Mesenchymal stem cell (in vitro differentiated cells and primary cell): ENCODE measurements at regions not wholly inside any gene's neighbourhood (a gene's known extent, or its start where the extent isn't known, plus 50 kb on each side); places are given as distances from the start of the nearest gene placed in this dataset.

Source experiments
- DNase-seq: peaks from one replicate; pipeline ENCODE4 v3.0.0-alpha.2; 2013
- H2AFZ ChIP-seq: one replicate; pipeline ENCODE4 v1.6.1; 2013; ENCODE audit warnings: low read depth, mild to moderate bottlenecking, control low read depth, inconsistent platforms, low read length, moderate library complexity
- H2AK5ac ChIP-seq: 2 replicates; pipeline ENCODE4 v1.6.1; 2013; ENCODE audit warnings: low read length, moderate library complexity, mild to moderate bottlenecking, inconsistent platforms; ENCODE audit not compliant: severe bottlenecking
- H2BK120ac ChIP-seq: one replicate; pipeline ENCODE4 v1.6.1; 2013; ENCODE audit warnings: low read depth, mild to moderate bottlenecking, inconsistent platforms, low read length, moderate library complexity
- H2BK12ac ChIP-seq, 2 experiments: one replicate each; pipeline ENCODE4 v1.6.1; 2013; ENCODE audit warnings: inconsistent platforms in 2 of 2, low read length in 2 of 2, mild to moderate bottlenecking in 2 of 2, moderate library complexity in 2 of 2, control low read depth in 1 of 2
- H2BK15ac ChIP-seq: one replicate; pipeline ENCODE4 v1.6.1; 2013; ENCODE audit warnings: mild to moderate bottlenecking, low read depth, inconsistent platforms; ENCODE audit not compliant: poor library complexity, severe bottlenecking
- H2BK5ac ChIP-seq: 2 replicates; pipeline ENCODE4 v1.6.1; 2013; ENCODE audit warnings: low read depth, mild to moderate bottlenecking, low read length, control low read depth, inconsistent platforms; ENCODE audit not compliant: poor library complexity, severe bottlenecking
- H3K14ac ChIP-seq, 2 experiments: one replicate each; pipeline ENCODE4 v1.6.1; 2013; ENCODE audit warnings: inconsistent platforms in 2 of 2, low read length in 2 of 2, control low read depth in 1 of 2, mild to moderate bottlenecking in 1 of 2, moderate library complexity in 1 of 2
- H3K18ac ChIP-seq, 2 experiments: one replicate each; pipeline ENCODE4 v1.6.1; 2013; ENCODE audit warnings: inconsistent platforms in 2 of 2, low read length in 2 of 2, control low read depth in 1 of 2, low read depth in 1 of 2, mild to moderate bottlenecking in 1 of 2
- H3K23ac ChIP-seq, 2 experiments: one replicate each; pipeline ENCODE4 v1.6.1; 2013; ENCODE audit warnings: inconsistent platforms in 2 of 2, low read length in 2 of 2, mild to moderate bottlenecking in 2 of 2, moderate library complexity in 2 of 2, control low read depth in 1 of 2
- H3K27ac ChIP-seq: 2 replicates; pipeline ENCODE4 v1.5.1; 2013; ENCODE audit warnings: mild to moderate bottlenecking, moderate library complexity, low read length, control low read depth, inconsistent platforms; ENCODE audit not compliant: poor library complexity, severe bottlenecking
- H3K27me3 ChIP-seq, 2 experiments: 2 replicates each; pipeline versions ENCODE4 v1.6.1 to v1.7.0; 2013; ENCODE audit warnings: low read length in 2 of 2, mild to moderate bottlenecking in 2 of 2, moderate library complexity in 2 of 2, control low read depth in 1 of 2, inconsistent platforms in 1 of 2; ENCODE audit not compliant: control insufficient read depth in 1 of 2, insufficient read depth in 1 of 2
- H3K36me3 ChIP-seq, 2 experiments: 2 replicates each; pipeline versions ENCODE4 v1.6.1 to v1.7.0; 2013; ENCODE audit warnings: low read length in 2 of 2, control low read depth in 1 of 2, inconsistent platforms in 1 of 2, low read depth in 1 of 2, mild to moderate bottlenecking in 1 of 2; ENCODE audit not compliant: insufficient read depth in 2 of 2, control insufficient read depth in 1 of 2
- H3K4ac ChIP-seq, 2 experiments: one replicate each; pipeline ENCODE4 v1.6.1; 2013; ENCODE audit warnings: inconsistent platforms in 2 of 2, low read length in 2 of 2, mild to moderate bottlenecking in 2 of 2, moderate library complexity in 2 of 2, control low read depth in 1 of 2, low read depth in 1 of 2
- H3K4me1 ChIP-seq: 2 replicates; pipeline ENCODE4 v1.6.1; 2013; ENCODE audit warnings: low read depth, low read length, control low read depth; ENCODE audit not compliant: control insufficient read depth, insufficient read depth
- H3K4me2 ChIP-seq: 2 replicates; pipeline ENCODE4 v1.6.1; 2013; ENCODE audit warnings: low read length, mild to moderate bottlenecking, inconsistent platforms; ENCODE audit not compliant: poor library complexity, severe bottlenecking
- H3K4me3 ChIP-seq, 2 experiments: 2 replicates each; pipeline versions ENCODE4 v1.5.1 to v1.7.0; 2013; ENCODE audit warnings: low read length in 2 of 2, mild to moderate bottlenecking in 2 of 2, control low read depth in 1 of 2, low read depth in 1 of 2; ENCODE audit not compliant: insufficient read depth in 1 of 2
- H3K79me1 ChIP-seq: replicated peaks from 2 replicates; pipeline ENCODE4 v1.6.1; 2013; ENCODE audit warnings: mild to moderate bottlenecking, control low read depth, low read length, inconsistent platforms; ENCODE audit not compliant: poor library complexity, severe bottlenecking
- H3K9ac ChIP-seq: 2 replicates; pipeline ENCODE4 v1.7.0; 2013; ENCODE audit warnings: mild to moderate bottlenecking, low read length, moderate library complexity
- H3K9me3 ChIP-seq: 2 replicates; pipeline ENCODE4 v1.7.0; 2013; ENCODE audit warnings: mild to moderate bottlenecking, low read length; ENCODE audit not compliant: control insufficient read depth
- H4K8ac ChIP-seq: one replicate; pipeline ENCODE4 v1.6.1; 2013; ENCODE audit warnings: inconsistent platforms, mild to moderate bottlenecking, low read length, moderate library complexity
- H4K91ac ChIP-seq: one replicate; pipeline ENCODE4 v1.6.1; 2013; ENCODE audit warnings: mild to moderate bottlenecking, low read length, inconsistent platforms
- WGBS: methylation state at CpG from one replicate; pipeline ENCODE4 v1.1.7; 2013; ENCODE audit warnings: mixed read lengths; 5-methylcytosine and 5-hydroxymethylcytosine counted together

DNA sequence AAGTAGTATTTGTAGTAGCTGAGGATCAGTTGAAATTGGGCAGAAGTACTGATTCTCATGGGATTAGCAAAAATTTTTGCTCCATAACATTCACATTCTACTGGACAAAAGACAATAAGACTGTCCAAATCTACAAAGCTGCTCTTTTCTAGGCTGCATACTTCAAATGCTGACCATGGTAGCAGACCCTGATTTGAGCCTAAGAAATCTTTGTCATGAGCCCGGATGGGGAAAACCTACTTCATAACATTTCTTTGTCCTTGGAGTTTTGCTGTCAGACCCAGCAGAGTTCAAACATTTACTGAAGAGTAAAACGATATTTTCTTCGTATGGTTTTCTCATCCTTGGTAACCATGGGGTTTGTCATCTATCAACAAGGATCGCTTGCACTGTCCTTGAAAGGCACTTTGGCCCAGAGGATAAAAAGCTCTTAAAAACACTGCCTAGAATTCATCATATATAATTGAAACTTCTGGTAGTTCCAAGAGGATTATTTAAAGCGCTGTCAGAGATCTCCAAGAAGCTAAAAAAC, 216.9 kb downstream of the CAVIN4 start:
- Histone ChIP-seq H2BK5ac (no peak overlapping the region), H3K18ac (no peak overlapping the region), H3K27ac (no peak overlapping the region), H3K9me3 (peaks cover 2% of the 10 kb centered on the region), H3K9ac (no peak overlapping the region), H2BK15ac (no peak overlapping the region), H3K23ac (no peak overlapping the region), H3K4ac (no peak overlapping the region), H2AFZ (no peak overlapping the region), H4K8ac (no peak overlapping the region), H3K4me2 (no peak overlapping the region), H2AK5ac (no peak overlapping the region), H3K36me3 (no peaks in the 10 kb centered on the region), H3K27me3 (no peaks in the 10 kb centered on the region), H2BK120ac (no peak overlapping the region), H3K14ac (no peak overlapping the region), H3K79me1 (no peaks in the 10 kb centered on the region), H4K91ac (no peak overlapping the region), H3K4me3 (no peak overlapping the region), H3K4me1 (no peaks in the 10 kb centered on the region), H2BK12ac (no peak overlapping the region)
- WGBS = 89% methylated on average over 5 of the region's 5 CpGs
- DNase-seq = no peak

DNA sequence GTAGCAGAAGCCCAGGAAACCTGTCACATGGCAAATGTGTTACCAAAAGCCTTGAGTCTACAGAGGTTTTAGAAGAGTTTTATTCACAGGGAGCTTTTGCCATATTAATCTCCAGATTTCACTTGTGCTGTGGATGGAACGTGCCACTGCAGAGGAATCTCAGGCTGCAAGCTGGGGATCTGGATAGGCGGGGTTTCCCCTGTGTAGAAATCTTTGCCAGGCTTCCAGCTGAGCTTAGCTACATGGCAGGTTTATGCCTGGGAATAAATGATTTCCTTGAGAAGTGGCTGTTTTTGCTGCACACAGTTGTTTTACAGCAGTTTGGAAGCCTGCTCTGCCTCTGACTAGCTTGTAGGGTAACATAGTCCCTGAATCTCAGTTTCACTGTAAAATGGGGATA, 224.6 kb upstream of the PLPPR1 start:
- H3K4ac ChIP-seq = no peak overlapping the region
- no peak overlapping the region for H3K9ac ChIP-seq
- H3K14ac ChIP-seq = no peak overlapping the region
- no peak overlapping the region for H2BK15ac ChIP-seq
- H2BK5ac ChIP-seq = no peak overlapping the region
- DNase-seq = no peak
- no peaks in the 10 kb centered on the region for H3K27me3 ChIP-seq
- WGBS = 32% methylated on average over 2 of the region's 2 CpGs
- H2BK12ac ChIP-seq = no peak overlapping the region
- H4K91ac ChIP-seq = no peak overlapping the region
- no peak overlapping the region for H4K8ac ChIP-seq
- no peaks in the 10 kb centered on the region for H3K79me1 ChIP-seq
- no peak overlapping the region for H2AK5ac ChIP-seq
- H3K18ac ChIP-seq = no peak overlapping the region
- no peaks in the 10 kb centered on the region for H3K36me3 ChIP-seq
- H3K4me3 ChIP-seq = no peak overlapping the region
- H3K4me1 ChIP-seq = no peaks in the 10 kb centered on the region
- H3K27ac ChIP-seq = no peak overlapping the region
- no peak overlapping the region for H2BK120ac ChIP-seq
- H2AFZ ChIP-seq = no peak overlapping the region
- H3K4me2 ChIP-seq = no peak overlapping the region
- H3K9me3 ChIP-seq = no peaks in the 10 kb centered on the region
- H3K23ac ChIP-seq = no peak overlapping the region

DNA sequence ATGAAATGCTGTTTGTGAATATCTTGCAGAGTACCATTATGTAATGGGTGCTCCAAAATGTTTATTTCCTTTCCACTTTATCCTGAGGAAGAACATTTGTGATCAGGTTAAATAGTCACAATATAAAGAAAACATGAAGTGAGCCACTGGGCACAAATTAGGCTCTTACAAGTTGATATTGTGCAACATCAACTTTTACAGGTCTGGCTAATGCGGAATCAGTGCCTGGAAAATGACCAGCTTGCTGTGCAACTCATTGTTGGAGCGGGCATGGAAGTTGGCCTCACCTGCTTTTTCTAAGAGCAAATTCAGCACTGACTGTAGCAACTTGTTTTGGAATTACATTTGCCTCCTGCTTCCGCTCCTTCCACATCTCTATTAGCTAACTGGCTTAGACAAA, 216.9 kb upstream of the PLPPR1 start:
- H2BK5ac ChIP-seq = no peak overlapping the region
- H3K18ac ChIP-seq = no peak overlapping the region
- no peaks in the 10 kb centered on the region for H3K27me3 ChIP-seq
- peaks cover 10% of the 10 kb centered on the region for H3K9me3 ChIP-seq
- no peaks in the 10 kb centered on the region for H3K79me1 ChIP-seq
- no peaks in the 10 kb centered on the region for H3K4me1 ChIP-seq
- H3K27ac ChIP-seq = no peak overlapping the region
- H2AFZ ChIP-seq = no peak overlapping the region
- no peak for DNase-seq
- H4K8ac ChIP-seq = no peak overlapping the region
- H2BK12ac ChIP-seq = no peak overlapping the region
- no peaks in the 10 kb centered on the region for H3K36me3 ChIP-seq
- WGBS = 89% methylated on average over 2 of the region's 3 CpGs
- no peak overlapping the region for H2BK15ac ChIP-seq
- no peak overlapping the region for H3K4me2 ChIP-seq
- H3K23ac ChIP-seq = no peak overlapping the region
- H4K91ac ChIP-seq = no peak overlapping the region
- no peak overlapping the region for H2BK120ac ChIP-seq
- H3K14ac ChIP-seq = no peak overlapping the region
- no peak overlapping the region for H2AK5ac ChIP-seq
- no peak overlapping the region for H3K9ac ChIP-seq
- H3K4ac ChIP-seq = no peak overlapping the region
- no peak overlapping the region for H3K4me3 ChIP-seq

DNA sequence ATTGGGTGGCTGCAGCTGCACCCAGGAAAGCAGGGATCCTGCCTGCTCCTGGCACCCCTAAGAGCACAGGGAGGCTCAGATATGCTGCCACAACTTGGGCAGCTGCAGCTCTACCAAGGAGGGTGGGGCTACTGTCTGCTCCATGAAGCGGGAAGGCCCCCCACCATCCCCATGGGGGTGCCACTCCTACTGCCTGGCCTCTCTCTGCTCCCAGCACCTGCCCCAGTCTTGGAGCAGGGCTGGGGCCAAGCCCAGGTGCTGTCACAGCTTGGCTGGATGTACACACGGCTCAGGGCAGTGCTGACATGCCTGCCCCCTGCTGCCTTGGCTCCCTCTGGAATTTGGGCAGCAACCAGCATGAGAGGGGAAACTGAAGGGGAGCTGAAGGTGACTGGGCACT, 214.7 kb upstream of the PLPPR1 start:
- no peak overlapping the region for H4K8ac ChIP-seq
- H3K4me2 ChIP-seq = no peak overlapping the region
- no peak overlapping the region for H2AFZ ChIP-seq
- no peak overlapping the region for H2BK12ac ChIP-seq
- H3K4ac ChIP-seq = no peak overlapping the region
- H2BK120ac ChIP-seq = no peak overlapping the region
- 49% methylated on average over 2 of the region's 2 CpGs for WGBS
- no peak overlapping the region for H4K91ac ChIP-seq
- H3K23ac ChIP-seq = no peak overlapping the region
- H3K9me3 ChIP-seq = peaks cover 14% of the 10 kb centered on the region
- no peak overlapping the region for H3K4me3 ChIP-seq
- H3K18ac ChIP-seq = no peak overlapping the region
- no peak overlapping the region for H3K27ac ChIP-seq
- H2BK15ac ChIP-seq = no peak overlapping the region
- H3K4me1 ChIP-seq = no peaks in the 10 kb centered on the region
- no peak overlapping the region for H2AK5ac ChIP-seq
- DNase-seq = no peak
- no peak overlapping the region for H3K9ac ChIP-seq
- H3K14ac ChIP-seq = no peak overlapping the region
- no peaks in the 10 kb centered on the region for H3K79me1 ChIP-seq
- H3K36me3 ChIP-seq = no peaks in the 10 kb centered on the region
- H3K27me3 ChIP-seq = no peaks in the 10 kb centered on the region
- H2BK5ac ChIP-seq = no peak overlapping the region
